ENCODE measurements at regions not wholly inside any gene's neighbourhood (a gene's known extent, or its start where the extent isn't known, plus 50 kb on each side); places are given as distances from the start of the nearest gene placed in this dataset.

DNA sequence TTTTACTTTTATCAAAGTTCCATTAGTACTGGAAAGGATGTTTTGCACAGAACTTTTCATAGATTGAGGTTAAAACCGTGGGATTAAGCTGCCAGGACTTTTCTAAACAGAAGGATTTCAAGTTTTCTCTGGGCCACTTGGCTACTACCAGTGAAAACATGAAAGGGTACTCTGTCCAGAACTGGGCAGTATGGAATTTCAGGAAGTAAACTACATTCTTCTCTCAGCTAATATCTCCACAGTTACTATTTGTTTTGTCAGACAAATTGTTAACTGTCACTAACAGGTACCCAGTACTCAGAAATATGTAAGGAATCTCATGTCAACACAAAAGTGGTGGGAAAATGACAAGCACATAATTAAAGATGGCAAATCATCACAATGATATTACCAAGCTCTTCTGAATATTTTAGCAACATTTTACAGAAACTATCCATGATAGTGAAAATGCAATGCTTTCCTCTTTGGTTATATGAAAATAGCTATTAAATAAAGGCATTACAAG, 454.4 kb downstream of the C4orf33 start (continued):
- TF ChIP-seq BACH2 (CRISPR knock-in tag; IDR thresholded peaks at IDR 0.05; ENCODE audit: borderline replicate concordance) (no peak), ZFP3 (CRISPR knock-in tag; IDR thresholded peaks at IDR 0.05) (no peak)

DNA sequence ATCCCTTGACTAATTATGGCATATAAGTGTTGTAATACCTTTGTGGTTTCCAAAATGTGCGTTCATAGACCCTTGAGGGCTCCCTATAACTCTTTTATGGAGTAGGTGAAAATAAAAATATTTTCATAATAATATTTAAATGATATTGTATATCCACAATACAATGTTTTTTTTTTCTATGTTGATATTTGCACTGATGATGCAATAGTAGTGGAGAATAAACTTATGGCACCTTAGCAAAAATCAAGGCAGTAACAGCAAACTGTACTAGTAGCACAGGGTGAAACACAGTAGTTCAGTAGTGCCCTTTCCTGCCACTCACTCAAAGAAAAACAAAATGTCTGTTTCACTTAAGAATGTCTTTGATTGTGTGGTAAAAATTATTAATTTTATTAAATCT, 465.3 kb downstream of the C4orf33 start:
- no peak for ATAC-seq
- no peak for TF ChIP-seq RARB (CRISPR knock-in tag; IDR thresholded peaks at IDR 0.05)
- TF ChIP-seq ESRRG (CRISPR knock-in tag; IDR thresholded peaks at IDR 0.05), result no peak
- no peak for TF ChIP-seq ZNF565 (CRISPR knock-in tag; conservative IDR thresholded peaks at IDR 0.05; ENCODE audit: low read depth)
- TF ChIP-seq, protein P1, sequence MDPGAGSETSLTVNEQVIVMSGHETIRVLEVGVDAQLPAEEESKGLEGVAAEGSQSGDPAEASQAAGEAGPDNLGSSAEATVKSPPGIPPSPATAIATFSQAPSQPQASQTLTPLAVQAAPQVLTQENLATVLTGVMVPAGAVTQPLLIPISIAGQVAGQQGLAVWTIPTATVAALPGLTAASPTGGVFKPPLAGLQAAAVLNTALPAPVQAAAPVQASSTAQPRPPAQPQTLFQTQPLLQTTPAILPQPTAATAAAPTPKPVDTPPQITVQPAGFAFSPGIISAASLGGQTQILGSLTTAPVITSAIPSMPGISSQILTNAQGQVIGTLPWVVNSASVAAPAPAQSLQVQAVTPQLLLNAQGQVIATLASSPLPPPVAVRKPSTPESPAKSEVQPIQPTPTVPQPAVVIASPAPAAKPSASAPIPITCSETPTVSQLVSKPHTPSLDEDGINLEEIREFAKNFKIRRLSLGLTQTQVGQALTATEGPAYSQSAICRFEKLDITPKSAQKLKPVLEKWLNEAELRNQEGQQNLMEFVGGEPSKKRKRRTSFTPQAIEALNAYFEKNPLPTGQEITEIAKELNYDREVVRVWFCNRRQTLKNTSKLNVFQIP (CRISPR knock-in tag; IDR thresholded peaks at IDR 0.05; ENCODE audit: borderline replicate concordance, low read depth), result no peak
- TF ChIP-seq, protein P2, sequence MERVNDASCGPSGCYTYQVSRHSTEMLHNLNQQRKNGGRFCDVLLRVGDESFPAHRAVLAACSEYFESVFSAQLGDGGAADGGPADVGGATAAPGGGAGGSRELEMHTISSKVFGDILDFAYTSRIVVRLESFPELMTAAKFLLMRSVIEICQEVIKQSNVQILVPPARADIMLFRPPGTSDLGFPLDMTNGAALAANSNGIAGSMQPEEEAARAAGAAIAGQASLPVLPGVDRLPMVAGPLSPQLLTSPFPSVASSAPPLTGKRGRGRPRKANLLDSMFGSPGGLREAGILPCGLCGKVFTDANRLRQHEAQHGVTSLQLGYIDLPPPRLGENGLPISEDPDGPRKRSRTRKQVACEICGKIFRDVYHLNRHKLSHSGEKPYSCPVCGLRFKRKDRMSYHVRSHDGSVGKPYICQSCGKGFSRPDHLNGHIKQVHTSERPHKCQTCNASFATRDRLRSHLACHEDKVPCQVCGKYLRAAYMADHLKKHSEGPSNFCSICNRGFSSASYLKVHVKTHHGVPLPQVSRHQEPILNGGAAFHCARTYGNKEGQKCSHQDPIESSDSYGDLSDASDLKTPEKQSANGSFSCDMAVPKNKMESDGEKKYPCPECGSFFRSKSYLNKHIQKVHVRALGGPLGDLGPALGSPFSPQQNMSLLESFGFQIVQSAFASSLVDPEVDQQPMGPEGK (CRISPR knock-in tag; IDR thresholded peaks at IDR 0.05; ENCODE audit: borderline replicate concordance), result no peak
- no peak for TF ChIP-seq ZNF70 (CRISPR knock-in tag; IDR thresholded peaks at IDR 0.05)
- TF ChIP-seq, protein P3, sequence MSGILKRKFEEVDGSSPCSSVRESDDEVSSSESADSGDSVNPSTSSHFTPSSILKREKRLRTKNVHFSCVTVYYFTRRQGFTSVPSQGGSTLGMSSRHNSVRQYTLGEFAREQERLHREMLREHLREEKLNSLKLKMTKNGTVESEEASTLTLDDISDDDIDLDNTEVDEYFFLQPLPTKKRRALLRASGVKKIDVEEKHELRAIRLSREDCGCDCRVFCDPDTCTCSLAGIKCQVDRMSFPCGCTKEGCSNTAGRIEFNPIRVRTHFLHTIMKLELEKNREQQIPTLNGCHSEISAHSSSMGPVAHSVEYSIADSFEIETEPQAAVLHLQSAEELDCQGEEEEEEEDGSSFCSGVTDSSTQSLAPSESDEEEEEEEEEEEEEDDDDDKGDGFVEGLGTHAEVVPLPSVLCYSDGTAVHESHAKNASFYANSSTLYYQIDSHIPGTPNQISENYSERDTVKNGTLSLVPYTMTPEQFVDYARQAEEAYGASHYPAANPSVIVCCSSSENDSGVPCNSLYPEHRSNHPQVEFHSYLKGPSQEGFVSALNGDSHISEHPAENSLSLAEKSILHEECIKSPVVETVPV (CRISPR knock-in tag; IDR thresholded peaks at IDR 0.05), result no peak
- no peak for TF ChIP-seq ZFP30 (CRISPR knock-in tag; IDR thresholded peaks at IDR 0.05)
- TF ChIP-seq ZFP3 (CRISPR knock-in tag; IDR thresholded peaks at IDR 0.05), result no peak
- no peak for TF ChIP-seq BACH2 (CRISPR knock-in tag; IDR thresholded peaks at IDR 0.05; ENCODE audit: borderline replicate concordance)

DNA sequence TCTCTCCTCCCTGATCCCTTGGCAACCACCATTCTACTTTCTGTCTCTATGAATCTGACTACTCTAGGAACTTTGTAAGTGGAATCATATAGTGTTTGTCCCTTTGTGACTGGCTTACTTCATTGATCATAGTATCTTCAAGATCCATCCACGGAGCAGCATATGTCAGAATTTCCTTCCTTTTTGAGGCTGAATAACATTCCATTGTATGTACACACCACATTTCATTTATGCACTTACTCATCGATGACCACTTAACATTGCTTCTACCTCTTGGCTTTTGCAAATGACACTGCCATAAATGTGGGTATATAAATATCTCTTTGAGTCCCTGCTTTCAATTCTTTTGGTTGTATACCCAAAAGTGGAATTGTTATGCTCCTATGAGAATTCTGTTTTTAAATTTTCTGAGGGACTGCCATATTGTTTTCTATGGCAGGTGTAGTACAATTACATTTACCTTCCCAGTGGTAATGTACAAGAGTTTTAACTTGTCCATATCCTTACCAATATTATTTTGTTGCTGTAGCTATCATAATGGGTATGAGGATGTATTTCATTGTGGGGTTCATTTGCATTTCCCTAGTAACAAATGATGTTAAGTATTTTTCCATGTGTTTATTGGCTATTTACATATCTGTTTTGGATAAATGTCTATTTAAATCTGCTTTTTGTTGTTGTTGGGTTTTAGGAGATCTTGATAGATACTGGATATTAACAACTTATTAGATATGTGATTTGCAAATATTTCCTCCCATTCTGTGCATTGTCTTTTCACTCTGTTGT, 466.1 kb downstream of the C4orf33 start:
- no peak for TF ChIP-seq ZC3H10 (CRISPR knock-in tag; IDR thresholded peaks at IDR 0.05)
- TF ChIP-seq SNAI2 (CRISPR knock-in tag; IDR thresholded peaks at IDR 0.05), result no peak
- TF ChIP-seq, protein P4, sequence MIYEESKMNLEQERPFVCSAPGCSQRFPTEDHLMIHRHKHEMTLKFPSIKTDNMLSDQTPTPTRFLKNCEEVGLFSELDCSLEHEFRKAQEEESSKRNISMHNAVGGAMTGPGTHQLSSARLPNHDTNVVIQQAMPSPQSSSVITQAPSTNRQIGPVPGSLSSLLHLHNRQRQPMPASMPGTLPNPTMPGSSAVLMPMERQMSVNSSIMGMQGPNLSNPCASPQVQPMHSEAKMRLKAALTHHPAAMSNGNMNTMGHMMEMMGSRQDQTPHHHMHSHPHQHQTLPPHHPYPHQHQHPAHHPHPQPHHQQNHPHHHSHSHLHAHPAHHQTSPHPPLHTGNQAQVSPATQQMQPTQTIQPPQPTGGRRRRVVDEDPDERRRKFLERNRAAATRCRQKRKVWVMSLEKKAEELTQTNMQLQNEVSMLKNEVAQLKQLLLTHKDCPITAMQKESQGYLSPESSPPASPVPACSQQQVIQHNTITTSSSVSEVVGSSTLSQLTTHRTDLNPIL (CRISPR knock-in tag; IDR thresholded peaks at IDR 0.05; ENCODE audit: low read depth), result no peak
- TF ChIP-seq, protein P5, sequence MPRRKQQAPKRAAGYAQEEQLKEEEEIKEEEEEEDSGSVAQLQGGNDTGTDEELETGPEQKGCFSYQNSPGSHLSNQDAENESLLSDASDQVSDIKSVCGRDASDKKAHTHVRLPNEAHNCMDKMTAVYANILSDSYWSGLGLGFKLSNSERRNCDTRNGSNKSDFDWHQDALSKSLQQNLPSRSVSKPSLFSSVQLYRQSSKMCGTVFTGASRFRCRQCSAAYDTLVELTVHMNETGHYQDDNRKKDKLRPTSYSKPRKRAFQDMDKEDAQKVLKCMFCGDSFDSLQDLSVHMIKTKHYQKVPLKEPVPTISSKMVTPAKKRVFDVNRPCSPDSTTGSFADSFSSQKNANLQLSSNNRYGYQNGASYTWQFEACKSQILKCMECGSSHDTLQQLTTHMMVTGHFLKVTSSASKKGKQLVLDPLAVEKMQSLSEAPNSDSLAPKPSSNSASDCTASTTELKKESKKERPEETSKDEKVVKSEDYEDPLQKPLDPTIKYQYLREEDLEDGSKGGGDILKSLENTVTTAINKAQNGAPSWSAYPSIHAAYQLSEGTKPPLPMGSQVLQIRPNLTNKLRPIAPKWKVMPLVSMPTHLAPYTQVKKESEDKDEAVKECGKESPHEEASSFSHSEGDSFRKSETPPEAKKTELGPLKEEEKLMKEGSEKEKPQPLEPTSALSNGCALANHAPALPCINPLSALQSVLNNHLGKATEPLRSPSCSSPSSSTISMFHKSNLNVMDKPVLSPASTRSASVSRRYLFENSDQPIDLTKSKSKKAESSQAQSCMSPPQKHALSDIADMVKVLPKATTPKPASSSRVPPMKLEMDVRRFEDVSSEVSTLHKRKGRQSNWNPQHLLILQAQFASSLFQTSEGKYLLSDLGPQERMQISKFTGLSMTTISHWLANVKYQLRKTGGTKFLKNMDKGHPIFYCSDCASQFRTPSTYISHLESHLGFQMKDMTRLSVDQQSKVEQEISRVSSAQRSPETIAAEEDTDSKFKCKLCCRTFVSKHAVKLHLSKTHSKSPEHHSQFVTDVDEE (CRISPR knock-in tag; IDR thresholded peaks at IDR 0.05), result no peak
- no peak for TF ChIP-seq BACH2 (CRISPR knock-in tag; IDR thresholded peaks at IDR 0.05; ENCODE audit: borderline replicate concordance)
- no peak for TF ChIP-seq OSR1 (CRISPR knock-in tag; IDR thresholded peaks at IDR 0.05)
- TF ChIP-seq, protein P3 (CRISPR knock-in tag; IDR thresholded peaks at IDR 0.05), result no peak
- no peak for TF ChIP-seq ARNTL (CRISPR knock-in tag; IDR thresholded peaks at IDR 0.05; ENCODE audit: borderline replicate concordance, low read depth)
- no peak for TF ChIP-seq ZNF70 (CRISPR knock-in tag; IDR thresholded peaks at IDR 0.05)
- TF ChIP-seq, protein P2 (CRISPR knock-in tag; IDR thresholded peaks at IDR 0.05; ENCODE audit: borderline replicate concordance), result no peak
- TF ChIP-seq GLIS3 (CRISPR knock-in tag; IDR thresholded peaks at IDR 0.05), result no peak
- no peak for TF ChIP-seq RARB (CRISPR knock-in tag; IDR thresholded peaks at IDR 0.05)
- no peak for TF ChIP-seq ZFP3 (CRISPR knock-in tag; IDR thresholded peaks at IDR 0.05)
- TF ChIP-seq PPARA (CRISPR knock-in tag; IDR thresholded peaks at IDR 0.05; ENCODE audit: borderline replicate concordance), result no peak
- TF ChIP-seq ZNF8 (CRISPR knock-in tag; IDR thresholded peaks at IDR 0.05), result no peak
- no peak for TF ChIP-seq ZFP30 (CRISPR knock-in tag; IDR thresholded peaks at IDR 0.05)
- no peak for TF ChIP-seq TOX (CRISPR knock-in tag; IDR thresholded peaks at IDR 0.05; ENCODE audit: borderline replicate concordance)
- ATAC-seq, result no peak
